ENCODE measurements at regions not wholly inside any gene's neighbourhood (a gene's known extent, or its start where the extent isn't known, plus 50 kb on each side); places are given as distances from the start of the nearest gene placed in this dataset.

DNA sequence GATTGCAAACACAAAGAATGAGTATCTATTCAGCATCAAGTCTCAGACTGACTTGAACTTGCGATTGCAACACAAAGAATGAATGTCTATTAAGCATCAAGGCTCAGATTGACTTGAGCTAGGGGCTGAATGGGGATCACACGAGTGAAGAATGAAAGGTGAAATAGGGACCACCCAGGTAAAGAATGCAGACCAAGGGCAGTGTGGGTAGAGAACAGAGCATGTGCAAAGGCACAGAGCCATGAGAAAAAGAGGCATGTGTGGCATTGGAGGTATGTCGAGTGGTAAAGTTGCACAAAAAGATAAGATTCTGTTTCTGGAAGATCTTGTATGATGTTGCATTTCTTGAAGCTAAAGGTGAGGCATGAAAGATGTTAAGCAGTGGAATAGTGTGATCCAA is 119.4 kb upstream of the GPR149 start:
- H3K4me3 ChIP-seq (ENCODE audit: low read length) = no peak overlapping the region
- TF ChIP-seq, protein P1, sequence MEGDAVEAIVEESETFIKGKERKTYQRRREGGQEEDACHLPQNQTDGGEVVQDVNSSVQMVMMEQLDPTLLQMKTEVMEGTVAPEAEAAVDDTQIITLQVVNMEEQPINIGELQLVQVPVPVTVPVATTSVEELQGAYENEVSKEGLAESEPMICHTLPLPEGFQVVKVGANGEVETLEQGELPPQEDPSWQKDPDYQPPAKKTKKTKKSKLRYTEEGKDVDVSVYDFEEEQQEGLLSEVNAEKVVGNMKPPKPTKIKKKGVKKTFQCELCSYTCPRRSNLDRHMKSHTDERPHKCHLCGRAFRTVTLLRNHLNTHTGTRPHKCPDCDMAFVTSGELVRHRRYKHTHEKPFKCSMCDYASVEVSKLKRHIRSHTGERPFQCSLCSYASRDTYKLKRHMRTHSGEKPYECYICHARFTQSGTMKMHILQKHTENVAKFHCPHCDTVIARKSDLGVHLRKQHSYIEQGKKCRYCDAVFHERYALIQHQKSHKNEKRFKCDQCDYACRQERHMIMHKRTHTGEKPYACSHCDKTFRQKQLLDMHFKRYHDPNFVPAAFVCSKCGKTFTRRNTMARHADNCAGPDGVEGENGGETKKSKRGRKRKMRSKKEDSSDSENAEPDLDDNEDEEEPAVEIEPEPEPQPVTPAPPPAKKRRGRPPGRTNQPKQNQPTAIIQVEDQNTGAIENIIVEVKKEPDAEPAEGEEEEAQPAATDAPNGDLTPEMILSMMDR (conservative IDR thresholded peaks at IDR 0.05; ENCODE audit: low read length) = no peak
- no peak for DNase-seq (ENCODE audit: low read depth)

- no peak overlapping the region for H3K4me3 ChIP-seq (ENCODE audit: low read length)
- TF ChIP-seq, protein P1 (conservative IDR thresholded peaks at IDR 0.05; ENCODE audit: low read length) = no peak
- DNase-seq (ENCODE audit: low read depth) = no peak
Measured at GRCh38 chr3:154548341-154548740, 118.4 kb upstream of the GPR149 start.

GRCh38 chr3:154542837-154543236 is 112.8 kb upstream of the GPR149 start:
- TF ChIP-seq, protein P1 (conservative IDR thresholded peaks at IDR 0.05; ENCODE audit: low read length) = no peak
- no peak for DNase-seq (ENCODE audit: low read depth)
- no peak overlapping the region for H3K4me3 ChIP-seq (ENCODE audit: low read length)

GRCh38 chr3:154540950-154541604 is 111.1 kb upstream of the GPR149 start:
- TF ChIP-seq, protein P1 (conservative IDR thresholded peaks at IDR 0.05; ENCODE audit: low read length) = no peak
- no peak for DNase-seq (ENCODE audit: low read depth)
- H3K4me3 ChIP-seq (ENCODE audit: low read length) = no peak overlapping the region

DNA sequence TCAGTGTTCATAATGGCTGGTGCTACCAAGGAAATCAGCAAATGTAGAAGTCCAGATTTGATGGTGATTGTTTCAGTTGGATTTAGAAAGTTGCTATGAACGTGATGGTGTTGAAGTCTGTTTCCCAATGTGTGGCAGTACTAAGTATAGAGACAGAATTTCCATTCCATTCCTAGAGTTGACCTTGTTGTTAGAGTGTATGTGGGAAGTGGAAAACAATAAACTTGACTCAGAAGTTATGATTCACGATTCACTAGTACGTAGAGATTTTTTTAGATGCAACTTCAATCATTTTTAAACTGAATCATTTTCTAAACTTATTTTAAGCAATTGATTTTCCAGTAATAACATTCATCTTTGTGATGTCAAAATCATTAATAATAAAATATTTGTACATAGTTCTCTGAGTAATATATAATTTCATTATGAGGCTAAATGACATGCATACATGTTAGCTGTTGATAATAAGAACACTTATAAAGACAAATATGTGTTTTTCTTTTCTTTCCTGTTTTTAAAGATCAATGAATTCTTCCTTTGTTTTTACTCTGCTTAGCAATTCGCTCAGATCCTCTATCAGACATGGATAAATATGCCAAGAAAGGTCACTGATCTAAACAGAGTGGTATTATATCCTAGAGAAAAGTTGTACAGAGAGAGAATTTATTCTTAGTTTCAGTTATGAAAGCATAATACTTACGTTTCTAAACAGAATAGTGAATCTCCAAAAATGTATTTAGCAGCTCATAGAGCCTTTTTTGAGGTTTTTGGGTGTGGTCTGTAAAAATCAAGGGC is 108.8 kb upstream of the GPR149 start:
- TF ChIP-seq, protein P1 (conservative IDR thresholded peaks at IDR 0.05; ENCODE audit: low read length) = no peak
- no peak for DNase-seq (ENCODE audit: low read depth)
- H3K4me3 ChIP-seq (ENCODE audit: low read length) = no peak overlapping the region

DNA sequence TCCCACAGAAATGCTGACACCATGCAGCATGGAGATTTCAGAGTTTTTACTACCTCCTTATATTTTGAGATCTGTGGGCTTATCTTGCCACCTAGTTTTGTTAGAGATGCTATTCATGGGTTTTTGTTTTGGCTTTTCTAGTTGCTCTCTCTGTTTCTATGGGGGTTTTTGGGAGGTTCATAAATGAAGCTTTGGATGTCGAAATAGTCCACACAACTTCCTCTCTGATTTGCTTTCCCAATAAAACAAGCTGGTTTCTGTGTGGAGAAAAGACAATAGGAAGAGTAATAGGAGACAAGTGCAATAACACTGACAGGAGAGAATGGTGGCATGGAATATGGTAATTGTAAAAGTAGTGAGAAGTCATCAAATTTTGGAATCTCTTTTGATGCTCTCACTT is 106.8 kb upstream of the GPR149 start:
- no peak for DNase-seq (ENCODE audit: low read depth)
- H3K4me3 ChIP-seq (ENCODE audit: low read length) = no peak overlapping the region
- TF ChIP-seq, protein P1 (conservative IDR thresholded peaks at IDR 0.05; ENCODE audit: low read length) = no peak

Measured in AG10803 (cell line).